K562 (cell line): ENCODE measurements at regions not wholly inside any gene's neighbourhood (a gene's known extent, or its start where the extent isn't known, plus 50 kb on each side); places are given as distances from the start of the nearest gene placed in this dataset.

ENCODE experiments used
- ATAC-seq: fragments of 200-7000 bp; cut with Tn5 transposase; 3 replicates; pipeline ENCODE4 v1.9.1; 2020; ENCODE audit warnings: moderate library complexity
- BruUV-seq: library from RNA; stranded (reverse); fragments of 400-500 nt; replicated peaks from 2 replicates; lab custom pipeline; 2021; lab: Mats Ljungman, UMichigan
- CTCF ChIA-PET: fragments of 300-600 bp; formaldehyde crosslinking; extraction: SDS; loops from one replicate; lab custom pipeline; 2021; ENCODE audit warnings: low intra/inter-chr PET ratio; lab: Yijun Ruan, JAX
- POLR2A ChIA-PET: fragments of 300-600, 350-650 bp; sonication (Branson Sonifier 250); formaldehyde crosslinking; extraction: SDS; loops from one replicate; lab custom pipeline; 2021; ENCODE audit warnings: antibody characterized with exemption, inconsistent platforms; lab: Yijun Ruan, JAX
- DNase-seq, 4 experiments: peaks; one replicate each; pipeline versions ENCODE4 v3.0.0 to v3.0.0-alpha.2; 2011 to 2018; ENCODE audit warnings: low spot score in 3 of 4, mixed read lengths in 3 of 4; ENCODE audit errors: extremely low read depth in 1 of 4
- FAIRE-seq: peaks from 2 replicates; lab custom pipeline; 2011; peaks lifted over from hg19 to GRCh38; lab: Jason Lieb, UNC
- H2AFZ ChIP-seq: 2 replicates; pipeline ENCODE4 v1.6.0; 2011; ENCODE audit warnings: low read depth, low read length, control low read depth, inconsistent platforms
- H3K27ac ChIP-seq: fragments of 200-600 bp; 3 replicates; pipeline ENCODE4 v1.8.0; 2011; ENCODE audit warnings: low read depth, mild to moderate bottlenecking, control low read depth, inconsistent platforms, low read length, moderate library complexity, mixed read lengths; ENCODE audit errors: extremely low read depth
- H3K27me3 ChIP-seq, 2 experiments: fragments of 300-600 bp in 1 of 2; 2 replicates in 1 of 2; 3 replicates in 1 of 2; pipeline versions ENCODE4 v1.6.0 to v1.8.0; 2011; ENCODE audit warnings: inconsistent platforms in 2 of 2, low read length in 2 of 2, mild to moderate bottlenecking in 1 of 2, mixed read lengths in 1 of 2, moderate library complexity in 1 of 2; ENCODE audit not compliant: control insufficient read depth in 2 of 2, insufficient read depth in 2 of 2
- H3K36me3 ChIP-seq: fragments of 300-600 bp; 3 replicates; pipeline ENCODE4 v1.8.0; 2011; ENCODE audit warnings: mild to moderate bottlenecking, low read length, inconsistent platforms; ENCODE audit not compliant: control insufficient read depth, insufficient read depth
- H3K4me1 ChIP-seq, 2 experiments: fragments of 200-600 bp in 1 of 2; replicated peaks in 1 of 2; 2 replicates in 1 of 2; 3 replicates in 1 of 2; pipeline versions ENCODE4 v1.5.1 to v1.8.0; 2011; ENCODE audit warnings: inconsistent platforms in 2 of 2, low read length in 2 of 2, mild to moderate bottlenecking in 1 of 2, mixed read lengths in 1 of 2, moderate library complexity in 1 of 2; ENCODE audit not compliant: control insufficient read depth in 2 of 2, insufficient read depth in 2 of 2
- H3K4me2 ChIP-seq: 2 replicates; pipeline ENCODE4 v1.6.1; 2011; ENCODE audit warnings: low read length, control low read depth, inconsistent platforms, mixed read lengths; ENCODE audit not compliant: insufficient read depth
- H3K4me3 ChIP-seq: fragments of 200-600 bp; sonication (generic), shearing (Covaris generic); 2 replicates; pipeline ENCODE4 v1.5.1; 2016; ENCODE audit warnings: control low read depth, inconsistent platforms
- H3K79me2 ChIP-seq: fragments of 200-600 bp; 3 replicates; pipeline ENCODE4 v1.8.0; 2011; ENCODE audit warnings: low read length, inconsistent platforms; ENCODE audit not compliant: control insufficient read depth, insufficient read depth
- H3K9ac ChIP-seq, 2 experiments: 2 replicates each; pipeline versions ENCODE4 v1.6.0 to v1.6.1; 2011; ENCODE audit warnings: low read depth in 2 of 2, low read length in 2 of 2, control low read depth in 1 of 2, inconsistent platforms in 1 of 2, mild to moderate bottlenecking in 1 of 2, mixed read lengths in 1 of 2; ENCODE audit not compliant: insufficient read depth in 1 of 2
- H3K9me1 ChIP-seq: one replicate; pipeline ENCODE4 v1.6.0; 2011; ENCODE audit warnings: inconsistent platforms, mild to moderate bottlenecking, low read length, moderate library complexity; ENCODE audit not compliant: control insufficient read depth, insufficient read depth
- H3K9me3 ChIP-seq: replicated peaks from 2 replicates; pipeline ENCODE4 v1.5.1; 2011; ENCODE audit warnings: low read depth, low read length, inconsistent platforms; ENCODE audit not compliant: control insufficient read depth, insufficient read depth
- H4K20me1 ChIP-seq: replicated peaks from 2 replicates; pipeline ENCODE4 v1.6.1; 2011; ENCODE audit warnings: low read length, inconsistent platforms, mixed read lengths; ENCODE audit not compliant: control insufficient read depth, insufficient read depth
- ASH1L ChIP-seq: fragments of 450-650 bp; IDR thresholded peaks from 2 replicates; pipeline ENCODE4 v1.6.1; 2018; ENCODE audit warnings: borderline replicate concordance, mild to moderate bottlenecking, low read depth; ENCODE audit not compliant: partially characterized antibody
- BDP1 ChIP-seq: IDR thresholded peaks from 3 replicates; pipeline ENCODE4 v1.6.1; 2011; ENCODE audit not compliant: insufficient read length, insufficient read depth
- DPF2 ChIP-seq: fragments of 450-650 bp; IDR thresholded peaks from 2 replicates; pipeline ENCODE4 v1.6.1; 2016
- FOSL1 ChIP-seq: fragments of 200-800 bp; sonication (Bioruptor generic); conservative IDR thresholded peaks from 2 replicates; pipeline ENCODE4 v1.6.1; 2016; ENCODE audit warnings: missing genetic modification characterization, missing compliant biosample characterization
- GATA2 ChIP-seq: sonication (generic); formaldehyde crosslinking; IDR thresholded peaks from 2 replicates; pipeline ENCODE4 v1.4.0; 2020; ENCODE audit warnings: mild to moderate bottlenecking, missing genetic modification reagents
- KLF1 ChIP-seq: fragments of 450-650 bp; IDR thresholded peaks from 2 replicates; pipeline ENCODE4 v1.6.1; 2016; ENCODE audit warnings: missing genetic modification characterization, missing compliant biosample characterization
- NR2C1 ChIP-seq, 2 experiments: fragments of 450-650 bp; IDR thresholded peaks; 2 replicates each; pipeline ENCODE4 v1.6.1; 2017; ENCODE audit warnings: mild to moderate bottlenecking in 2 of 2, antibody characterized with exemption in 1 of 2, inconsistent platforms in 1 of 2, missing compliant biosample characterization in 1 of 2, missing genetic modification characterization in 1 of 2
- RB1 ChIP-seq: fragments of 450-650 bp; IDR thresholded peaks from 2 replicates; pipeline ENCODE4 v1.6.1; 2017; ENCODE audit warnings: low read depth, mild to moderate bottlenecking
- RBFOX2 ChIP-seq: fragments of 200-400 bp; formaldehyde crosslinking; IDR thresholded peaks from 2 replicates; pipeline ENCODE4 v1.6.1; 2017; ENCODE audit warnings: low read depth, mild to moderate bottlenecking, low read length, moderate library complexity
- SNIP1 ChIP-seq: fragments of 450-650 bp; IDR thresholded peaks from 2 replicates; pipeline ENCODE4 v1.7.1; 2017; ENCODE audit warnings: low read depth, mild to moderate bottlenecking
- STAG1 ChIP-seq: sonication (generic); formaldehyde crosslinking; IDR thresholded peaks from 2 replicates; pipeline ENCODE4 v1.5.0; 2020; ENCODE audit warnings: missing genetic modification reagents, borderline replicate concordance
- ZBTB17 ChIP-seq: fragments of 450-650 bp; formaldehyde crosslinking; IDR thresholded peaks from 2 replicates; pipeline ENCODE4 v1.4.0; 2020; ENCODE audit warnings: mild to moderate bottlenecking
- ZNF311 ChIP-seq: fragments of 250-450 bp; sonication (Bioruptor Pico); IDR thresholded peaks from 2 replicates; pipeline ENCODE4 v1.4.0; 2020; ENCODE audit warnings: mild to moderate bottlenecking, moderate library complexity
- ZNF57 ChIP-seq: fragments of 450-650 bp; formaldehyde crosslinking; IDR thresholded peaks from 2 replicates; pipeline ENCODE4 v1.4.0; 2020; ENCODE audit warnings: mild to moderate bottlenecking, moderate library complexity
- WGBS: fragments of 100-300 bp; shearing (Covaris generic); methylation state at CpG from one replicate; pipeline ENCODE4 v1.1.6; 2016; ENCODE audit warnings: low coverage, mixed read lengths; ENCODE audit not compliant: insufficient coverage; ENCODE audit errors: missing lambda C conversion rate; 5-methylcytosine and 5-hydroxymethylcytosine counted together
- in situ Hi-C: fragments of 300-500 bp; cut with MboI; formaldehyde crosslinking; loops from 4 replicates; pipeline ENCODE4 v1.15.0; 2018; ENCODE audit warnings: inconsistent platforms, mixed read lengths
- intact Hi-C: fragments of 100-400 bp; cut with micrococcal nuclease; formaldehyde crosslinking; loops from 2 replicates; pipeline ENCODE4 v1.14.2; 2022
- TF ChIP-seq, protein P1 (sequence below): sonication (generic); formaldehyde crosslinking; IDR thresholded peaks from 2 replicates; pipeline ENCODE4 v1.8.0; 2022; ENCODE audit warnings: missing genetic modification reagents, mild to moderate bottlenecking, moderate library complexity, borderline replicate concordance

DNA sequence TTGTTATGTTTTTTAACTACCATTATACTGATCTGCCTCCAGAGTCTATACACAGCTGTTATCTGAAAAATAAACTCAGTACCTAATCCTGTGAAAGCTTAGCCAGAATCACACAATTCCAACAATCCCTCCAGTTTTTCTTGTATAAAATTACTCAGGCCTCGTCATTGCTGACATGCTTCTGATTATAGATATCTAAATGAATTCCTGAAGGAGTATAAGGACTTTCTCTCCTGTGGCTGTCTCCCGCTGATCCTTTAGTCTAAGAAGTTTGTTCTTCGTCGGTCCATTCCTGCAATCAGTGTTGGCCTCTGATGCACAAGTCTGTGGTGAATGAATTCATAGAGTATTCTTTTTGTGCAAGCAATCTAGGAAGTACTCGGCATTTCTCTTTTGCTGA lies 288.9 kb upstream of the SEMA3C start:
- BruUV-seq: no TSS peak
- no peaks in the 10 kb centered on the region for H3K9me1 ChIP-seq
- ChIA-PET CTCF (no interaction called here), POLR2A (interaction anchor here (0.7 to 1.7 kb wide), 2 partner anchors 17 to 18 kb away, joined by 3 to 4 read pairs; no protein-coding TSS in a partner anchor)
- no peak for DNase-seq
- peak; percentile 11 for ATAC-seq
- no peaks in the 10 kb centered on the region for H3K27me3 ChIP-seq
- H3K36me3 ChIP-seq: no peaks in the 10 kb centered on the region
- H3K9me3 ChIP-seq: no peaks in the 10 kb centered on the region
- in situ Hi-C loops: no loop called here
- no peaks in the 10 kb centered on the region for H4K20me1 ChIP-seq
- H2AFZ ChIP-seq: 0 out of 2 replicates have a peak overlapping the region, but pooled peaks have one; percentile 25
- no peak overlapping the region for H3K4me2 ChIP-seq
- peak overlapping the region; percentile 17; the same call in 2 of the 3 replicates for H3K27ac ChIP-seq
- H3K4me3 ChIP-seq: no peak overlapping the region
- FAIRE-seq: no peak
- TF ChIP-seq STAG1 (CRISPR knock-in tag) (no peak), RBFOX2 (peak; percentile 46), BDP1 (no peak)
- H3K79me2 ChIP-seq: no peaks in the 10 kb centered on the region
- WGBS: 4% methylated on average over 5 of the region's 5 CpGs
- no peak overlapping the region; a peak in 1 of 4 replicates for H3K9ac ChIP-seq
- intact Hi-C loops: loop anchor here (5.0 kb wide), 1 partner anchor 46 kb away; no protein-coding TSS in a partner anchor
- H3K4me1 ChIP-seq: peaks cover 0 to 8% of the 10 kb centered on the region in 2 experiments; a peak in 2 of 5 replicates

DNA sequence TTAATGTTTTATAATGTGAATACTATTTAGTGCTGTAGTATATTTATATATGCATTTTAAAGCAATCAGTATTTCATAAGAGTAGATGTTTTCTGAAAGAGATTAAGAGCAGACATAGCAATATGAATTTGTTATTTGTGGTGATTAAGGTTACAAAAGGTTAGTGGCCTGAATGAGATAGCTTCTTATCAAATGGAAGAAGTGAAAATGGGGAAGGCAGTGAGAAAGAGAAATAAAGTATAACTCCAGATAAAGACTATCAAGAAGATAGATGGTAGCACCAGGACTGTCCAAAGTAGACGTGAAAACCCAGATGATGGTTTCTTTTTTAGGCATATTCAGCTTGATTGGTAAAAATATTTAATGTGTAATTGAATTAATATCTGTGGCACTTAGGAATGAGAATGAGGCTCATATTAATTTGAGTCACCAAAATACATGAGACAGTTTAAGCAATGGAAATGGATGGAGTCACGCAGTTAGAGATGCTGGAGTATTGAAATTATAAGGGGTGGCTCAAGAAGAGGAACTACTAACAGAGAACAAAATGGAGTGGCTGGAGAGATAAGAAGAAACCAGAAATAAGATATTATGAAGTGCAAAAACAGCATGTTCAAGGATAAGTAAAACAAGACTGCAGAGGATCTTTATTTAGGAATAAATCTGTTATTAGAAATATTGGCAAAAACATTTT lies 288.0 kb upstream of the SEMA3C start:
- H3K27me3 ChIP-seq: no peaks in the 10 kb centered on the region
- no peak overlapping the region for H3K4me2 ChIP-seq
- H3K9me1 ChIP-seq: no peaks in the 10 kb centered on the region
- no peak overlapping the region for H3K9ac ChIP-seq
- H2AFZ ChIP-seq: peak overlapping the region; percentile 34; the same call in 1 of the 2 replicates
- H3K27ac ChIP-seq: peak overlapping the region; percentile 33; the same call in 2 of the 3 replicates
- ATAC-seq: peak; percentile 17; the same call in 1 of the 3 replicates
- intact Hi-C loops: loop anchor here (5.0 kb wide), 1 partner anchor 45 kb away; no protein-coding TSS in a partner anchor
- CTCF ChIA-PET: no interaction called here
- no peaks in the 10 kb centered on the region for H3K36me3 ChIP-seq
- WGBS: 4% methylated on average over 2 of the region's 2 CpGs
- in situ Hi-C loops: no loop called here
- POLR2A ChIA-PET: interaction anchor here (1.7 kb wide), 1 partner anchor 17 kb away, joined by 4 read pairs; no protein-coding TSS in a partner anchor
- peaks cover 0 to 8% of the 10 kb centered on the region in 2 experiments; a peak in 2 of 5 replicates for H3K4me1 ChIP-seq
- H3K79me2 ChIP-seq: no peaks in the 10 kb centered on the region
- no TSS peak for BruUV-seq
- H3K9me3 ChIP-seq: no peaks in the 10 kb centered on the region
- no peak for FAIRE-seq
- DNase-seq: no peak
- no peaks in the 10 kb centered on the region for H4K20me1 ChIP-seq
- no peak overlapping the region for H3K4me3 ChIP-seq
- peak; percentile 69; the same call in 1 of the 2 replicates for TF ChIP-seq ZNF311 (CRISPR knock-in tag)
- no peak for TF ChIP-seq SNIP1
- no peak for TF ChIP-seq ASH1L
- TF ChIP-seq ZBTB17 (CRISPR knock-in tag): 0 out of 2 replicates have a peak, but pooled peaks have one; percentile 16
- no peak for TF ChIP-seq ZNF57 (CRISPR knock-in tag)
- TF ChIP-seq NR2C1 (IDR thresholded peaks at IDR 0.05): no peak
- TF ChIP-seq NR2C1 (tag; IDR thresholded peaks at IDR 0.05): no peak
- TF ChIP-seq GATA2: no peak
- 0 out of 2 replicates have a peak, but pooled peaks have one; percentile 13 for TF ChIP-seq FOSL1
- no peak for TF ChIP-seq KLF1 (tag)
- no peak for TF ChIP-seq DPF2
- no peak for TF ChIP-seq RB1
- TF ChIP-seq, protein P1, sequence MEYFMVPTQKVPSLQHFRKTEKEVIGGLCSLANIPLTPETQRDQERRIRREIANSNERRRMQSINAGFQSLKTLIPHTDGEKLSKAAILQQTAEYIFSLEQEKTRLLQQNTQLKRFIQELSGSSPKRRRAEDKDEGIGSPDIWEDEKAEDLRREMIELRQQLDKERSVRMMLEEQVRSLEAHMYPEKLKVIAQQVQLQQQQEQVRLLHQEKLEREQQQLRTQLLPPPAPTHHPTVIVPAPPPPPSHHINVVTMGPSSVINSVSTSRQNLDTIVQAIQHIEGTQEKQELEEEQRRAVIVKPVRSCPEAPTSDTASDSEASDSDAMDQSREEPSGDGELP (CRISPR knock-in tag): no peak
